ENCODE measurements at regions not wholly inside any gene's neighbourhood (a gene's known extent, or its start where the extent isn't known, plus 50 kb on each side); places are given as distances from the start of the nearest gene placed in this dataset.

DNA sequence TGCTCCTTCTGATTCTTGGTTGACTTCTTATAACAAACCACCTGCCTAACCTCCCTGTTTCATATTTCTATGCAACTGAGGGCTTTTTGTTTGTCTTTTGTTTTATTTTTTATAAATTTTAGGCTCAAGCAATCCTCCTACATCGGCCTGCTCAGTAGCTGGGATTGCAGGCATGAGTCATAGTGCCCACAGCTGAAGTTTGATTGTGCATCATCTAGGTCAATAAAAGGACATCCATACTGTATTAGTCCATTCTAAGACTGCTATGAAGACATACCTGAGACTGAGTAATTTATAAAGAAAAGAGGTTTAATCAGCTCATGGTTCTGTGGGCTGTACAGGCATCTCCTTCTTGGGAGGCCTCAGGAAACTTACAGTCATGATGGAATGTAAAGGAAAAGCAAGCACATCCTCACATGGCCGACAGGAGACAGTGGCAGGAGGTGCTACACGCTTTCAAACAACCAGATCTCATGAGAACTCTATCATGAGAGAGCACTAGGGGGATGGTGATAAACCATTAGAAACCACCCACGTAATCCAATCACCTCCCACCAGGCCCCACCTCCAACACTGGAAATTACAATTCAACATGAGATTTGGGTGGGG lies 285.0 kb downstream of the SIPA1L2 start:
- TF ChIP-seq TAF1 (IDR thresholded peaks at IDR 0.05; ENCODE audit: low read depth, low read length) (no peak), POLR2A (IDR thresholded peaks at IDR 0.05; ENCODE audit: low read depth, low read length) (no peak), PAX5 (IDR thresholded peaks at IDR 0.05; ENCODE audit: insufficient read depth, low read length, severe bottlenecking) (no peak)
